Activated naive CD4-positive, alpha-beta T cell treated with Interleukin-2 at 50 U/mL for 16 hours (primary cell): ENCODE measurements at regions not wholly inside any gene's neighbourhood (a gene's known extent, or its start where the extent isn't known, plus 50 kb on each side); places are given as distances from the start of the nearest gene placed in this dataset.

Source experiments
- DNase-seq: peaks from one replicate; pipeline ENCODE4 v3.0.0-alpha.2; 2020

- DNase-seq: no peak
Measured at GRCh38 chr10:9193120-9193519, 1138.6 kb downstream of the GATA3 start.

DNA sequence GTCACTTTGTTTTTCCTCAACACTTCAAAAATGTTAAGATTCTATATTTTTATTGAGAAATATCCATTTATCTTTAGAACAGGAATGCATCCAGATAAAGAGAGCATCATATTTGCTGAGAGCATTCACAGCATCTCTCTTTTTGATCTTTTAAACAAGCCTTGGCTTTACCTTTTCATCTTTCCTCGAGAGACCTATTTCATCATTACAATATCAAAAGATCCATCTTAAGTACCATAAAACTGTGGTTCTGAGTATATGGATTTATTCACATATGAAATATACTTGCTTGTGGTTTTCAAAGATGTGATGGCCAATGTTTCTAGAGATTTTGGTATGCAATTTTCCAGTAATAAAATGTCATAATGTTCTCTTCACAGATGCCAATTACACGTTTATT is 1140.9 kb downstream of the GATA3 start:
- DNase-seq: no peak

DNA sequence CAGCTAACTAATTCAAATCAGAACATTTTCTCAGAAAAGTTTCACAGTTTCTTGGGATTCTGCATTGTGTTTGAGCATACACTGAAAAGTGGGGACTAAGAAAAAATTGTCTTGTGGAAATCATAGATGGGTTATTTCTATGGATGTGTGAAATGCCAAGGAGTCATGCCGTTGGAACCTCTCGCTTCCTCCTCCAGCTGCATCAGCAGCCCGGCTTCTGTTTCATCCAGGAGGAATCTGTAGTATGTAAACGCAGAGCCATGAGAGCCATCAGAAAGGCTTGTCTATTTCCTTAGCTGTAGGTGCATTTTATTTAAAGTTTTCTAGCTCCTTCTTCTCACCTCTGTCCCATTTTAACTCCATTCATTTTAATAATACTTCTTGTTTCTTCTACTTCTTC is 1144.1 kb downstream of the GATA3 start:
- no peak for DNase-seq

- DNase-seq: no peak
Measured at GRCh38 chr10:9205558-9205957, 1151.1 kb downstream of the GATA3 start.

DNA sequence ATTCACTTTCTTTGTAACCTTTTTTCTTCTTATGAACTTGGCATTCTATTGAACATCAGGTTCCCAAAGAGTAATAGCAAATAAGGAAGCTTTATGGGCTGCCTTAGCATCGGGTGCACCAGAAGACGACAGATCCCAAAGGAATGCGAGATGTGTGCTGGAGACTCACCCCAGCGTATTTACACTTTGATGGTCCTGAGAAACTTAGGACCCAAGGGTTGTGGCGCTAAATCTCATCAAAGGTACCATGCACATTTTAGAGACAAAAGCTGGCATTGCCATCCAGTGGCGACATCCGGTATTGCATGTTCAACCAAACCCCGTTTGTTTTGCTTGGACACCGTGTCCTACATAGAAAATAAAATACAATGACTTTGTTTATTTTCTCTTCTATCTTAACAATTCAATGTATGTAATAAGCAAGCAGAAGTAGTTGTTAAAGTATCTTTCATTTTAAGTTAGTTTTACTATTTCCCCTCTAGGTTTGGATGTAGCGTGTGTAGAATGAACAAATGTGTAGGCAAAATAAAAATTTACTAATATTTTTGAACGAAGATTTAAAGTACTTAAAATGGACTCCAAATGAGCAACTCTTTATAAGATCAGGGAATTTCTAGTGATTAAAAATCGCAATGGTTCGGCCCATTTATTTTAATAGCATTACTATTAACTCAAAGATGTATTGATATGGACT is 1154.8 kb downstream of the GATA3 start:
- peak; percentile 77 for DNase-seq

- no peak for DNase-seq
Measured at GRCh38 chr10:9211228-9211627, 1156.7 kb downstream of the GATA3 start.

GRCh38 chr10:9214618-9215017 is 1160.1 kb downstream of the GATA3 start:
- DNase-seq: no peak

GRCh38 chr10:9215121-9215520 is 1160.6 kb downstream of the GATA3 start:
- no peak for DNase-seq

GRCh38 chr10:9219860-9220259 is 1165.4 kb downstream of the GATA3 start:
- no peak for DNase-seq

DNA sequence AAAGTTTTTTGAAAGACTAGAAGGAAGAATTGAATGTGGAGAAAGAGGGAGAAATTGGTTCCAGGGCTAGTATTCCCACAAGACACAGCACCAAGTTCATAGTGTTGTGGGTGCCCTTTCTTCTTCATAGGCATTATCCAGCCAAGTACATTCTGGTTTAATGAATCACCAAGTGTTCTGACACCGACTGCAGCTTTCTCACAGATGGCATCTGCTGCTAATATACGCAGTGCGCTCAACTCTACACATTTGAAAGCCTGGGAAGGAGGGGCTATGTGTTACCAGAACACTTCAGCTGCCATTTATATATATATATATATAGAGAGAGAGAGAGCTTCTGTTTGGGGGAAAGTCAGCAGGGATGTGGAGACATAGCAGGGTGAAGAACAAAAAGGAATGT is 1168.4 kb downstream of the GATA3 start:
- DNase-seq: no peak

DNA sequence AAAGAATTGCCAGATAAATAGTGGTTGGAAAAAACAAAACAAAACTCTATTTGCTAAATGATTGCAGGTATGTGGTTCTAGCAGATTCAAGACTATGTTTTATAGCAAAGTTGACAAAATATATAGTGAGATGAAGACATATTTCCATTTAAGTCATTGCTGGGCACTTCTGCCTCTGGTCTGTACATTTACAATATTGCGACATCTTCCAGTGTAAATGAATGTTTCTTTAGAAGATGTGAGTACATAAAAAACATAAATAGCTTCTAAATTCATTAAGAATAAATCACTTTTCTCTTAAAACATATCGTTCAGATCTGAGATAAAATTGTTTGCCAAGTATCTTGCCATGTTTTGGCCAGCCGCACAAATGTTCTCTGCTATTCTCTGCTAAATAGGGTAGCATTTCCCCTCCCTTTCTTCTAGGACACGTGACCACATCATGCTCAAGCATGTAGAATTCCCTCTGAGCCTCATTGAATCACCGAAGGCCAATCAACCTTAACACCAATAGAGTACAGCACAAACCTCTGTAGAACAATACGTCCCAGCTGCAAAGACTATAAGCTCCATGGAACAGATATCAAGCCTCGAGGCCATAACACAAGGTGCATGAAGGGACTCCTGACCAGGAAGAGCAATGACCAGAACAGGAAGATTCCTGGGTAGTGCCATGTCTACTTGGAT is 1173.3 kb downstream of the GATA3 start:
- DNase-seq: no peak

- no peak for DNase-seq
Measured at GRCh38 chr10:9228771-9229170, 1174.3 kb downstream of the GATA3 start.

DNA sequence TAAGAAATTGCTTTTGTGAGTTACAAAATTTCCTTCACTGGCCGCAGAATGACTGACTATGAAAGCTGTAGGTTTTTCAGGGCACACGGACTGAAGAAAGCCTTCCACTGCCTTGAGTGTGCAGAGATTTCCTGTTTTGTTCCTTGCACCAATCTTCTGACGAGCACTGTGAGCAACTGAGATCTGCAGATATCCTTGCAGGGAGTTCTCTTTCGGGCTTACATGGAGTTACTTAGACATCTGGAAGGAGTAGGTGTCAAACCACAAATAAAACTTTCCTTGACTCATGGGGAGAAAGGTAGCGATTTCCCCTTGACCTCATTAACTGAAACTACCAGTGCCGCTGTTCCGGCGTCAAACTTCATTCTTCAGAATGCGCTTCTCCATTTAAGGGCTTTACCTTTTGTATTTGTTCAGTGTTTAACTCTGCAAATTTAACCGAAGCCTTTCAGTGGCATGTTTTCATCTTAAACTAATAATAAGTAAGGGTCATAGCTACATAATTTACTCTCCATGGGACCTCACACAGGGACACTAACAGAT is 1175.3 kb downstream of the GATA3 start:
- DNase-seq: no peak

DNA sequence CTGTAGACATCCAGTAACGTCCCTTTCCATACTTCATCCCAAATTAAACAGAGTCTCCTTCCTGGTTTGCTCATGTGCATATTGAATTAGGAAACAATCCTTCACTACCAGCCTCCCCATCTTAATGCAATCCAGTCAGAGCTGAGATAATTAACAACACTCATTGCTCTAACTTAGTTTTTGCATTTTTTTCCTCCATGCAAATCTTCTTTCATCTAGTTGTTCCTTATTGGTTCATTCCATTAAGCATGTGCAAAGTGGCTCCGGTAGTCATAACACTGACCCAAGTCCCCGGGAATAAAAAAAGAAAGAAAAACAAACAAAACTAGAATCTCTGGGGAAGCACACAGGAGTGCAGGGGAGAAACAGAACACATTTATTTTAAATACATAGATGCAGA is 1176.1 kb downstream of the GATA3 start:
- no peak for DNase-seq

GRCh38 chr10:9234191-9234590 is 1179.7 kb downstream of the GATA3 start:
- DNase-seq: no peak

- DNase-seq: no peak
Measured at GRCh38 chr10:9238041-9238440, 1183.6 kb downstream of the GATA3 start.

DNA sequence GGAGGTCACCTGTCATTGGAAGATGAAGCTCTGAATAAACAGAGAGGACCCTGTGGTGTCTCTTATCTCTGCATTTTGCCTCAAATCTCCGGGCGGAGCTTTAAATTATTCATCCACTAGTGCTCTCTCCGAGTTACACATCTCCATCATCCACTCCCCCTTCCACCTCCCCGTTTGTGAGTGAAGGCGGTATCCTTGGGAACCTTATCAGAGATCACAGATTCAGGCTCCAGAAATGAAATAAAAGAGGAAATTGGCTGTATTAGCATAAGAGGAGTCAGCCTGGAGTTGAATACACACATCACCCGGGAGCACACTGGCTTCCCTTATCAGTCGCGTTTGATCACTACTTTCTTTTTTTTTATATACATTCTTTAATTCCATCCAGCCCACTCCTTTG is 1184.8 kb downstream of the GATA3 start:
- DNase-seq: no peak

DNA sequence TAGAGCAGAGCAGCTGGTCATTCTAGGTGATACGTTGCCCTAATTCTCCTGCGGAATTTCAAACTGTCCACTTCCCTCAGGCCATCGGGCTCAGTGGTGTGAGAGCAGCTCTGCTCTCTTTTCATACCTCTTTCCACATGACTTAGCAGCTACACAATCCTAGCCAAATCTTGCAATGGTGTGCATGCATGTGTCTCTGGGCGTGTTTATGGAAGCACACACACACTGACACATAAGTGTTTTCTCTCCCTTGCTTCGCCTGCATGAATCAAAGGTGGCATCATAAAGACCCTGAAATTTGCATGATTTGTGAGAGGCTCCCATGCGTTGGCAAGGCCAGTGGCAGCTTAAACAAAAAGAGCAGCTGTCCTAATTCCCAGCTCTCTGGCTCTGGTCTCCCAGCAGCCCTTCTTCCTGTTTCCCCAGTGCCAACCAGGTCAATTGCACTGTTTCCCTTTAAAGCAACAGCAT is 1189.5 kb downstream of the GATA3 start:
- no peak for DNase-seq

DNA sequence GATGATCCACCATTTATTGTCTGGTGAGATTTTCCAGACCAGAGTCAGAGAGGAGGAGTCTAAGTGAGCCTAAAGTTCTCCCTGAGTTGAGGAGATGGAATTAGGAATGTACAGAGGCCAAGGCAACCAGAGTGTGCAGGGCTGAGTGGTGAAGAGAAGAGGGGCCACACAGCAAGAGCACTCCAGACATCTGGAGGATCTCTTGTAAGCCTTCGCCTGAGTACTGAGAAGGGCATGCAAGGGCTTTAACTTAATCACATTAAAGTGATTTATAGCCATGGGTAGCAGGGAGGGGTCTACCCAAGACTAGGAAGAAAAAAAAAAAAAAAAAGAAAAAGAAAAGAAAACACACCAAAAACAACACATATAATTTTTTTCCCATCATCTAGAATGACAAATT is 1190.4 kb downstream of the GATA3 start:
- no peak for DNase-seq

- no peak for DNase-seq
Measured at GRCh38 chr10:9253121-9253520, 1198.6 kb downstream of the GATA3 start.

- no peak for DNase-seq
Measured at GRCh38 chr10:9254353-9254752, 1199.9 kb downstream of the GATA3 start.

GRCh38 chr10:9260690-9261089 is 1206.2 kb downstream of the GATA3 start:
- no peak for DNase-seq

DNA sequence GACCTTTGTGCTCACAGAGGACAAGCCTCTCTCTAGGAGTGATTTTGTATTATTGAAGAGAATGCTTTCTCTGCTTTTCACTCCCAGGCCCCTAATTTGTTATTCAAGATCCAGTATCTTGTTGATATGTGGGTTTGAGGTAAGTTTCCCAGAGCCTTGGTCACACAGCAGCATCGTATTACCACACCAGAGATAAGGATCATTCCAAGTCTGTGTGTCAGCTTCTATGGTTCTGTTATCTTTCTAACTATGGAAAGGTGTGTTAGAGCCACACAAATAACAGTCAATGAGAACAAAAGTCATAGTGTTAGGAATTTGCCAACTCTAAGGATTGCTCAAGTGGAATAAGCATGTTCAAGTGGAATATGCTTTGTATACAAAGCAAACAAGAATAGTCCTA is 1208.3 kb downstream of the GATA3 start:
- no peak for DNase-seq

GRCh38 chr10:9268176-9268575 is 1213.7 kb downstream of the GATA3 start:
- no peak for DNase-seq
